HCT116 (cell line): ENCODE measurements at regions not wholly inside any gene's neighbourhood (a gene's known extent, or its start where the extent isn't known, plus 50 kb on each side); places are given as distances from the start of the nearest gene placed in this dataset.

ENCODE experiments used
- ATAC-seq: fragments of 200-7000 bp; cut with Tn5 transposase; 2 replicates; pipeline ENCODE4 v1.9.1; 2020; ENCODE audit warnings: mild to moderate bottlenecking, moderate library complexity
- BruUV-seq: library from RNA; stranded (reverse); fragments of 400-500 nt; replicated peaks from 2 replicates; lab custom pipeline; 2021; lab: Mats Ljungman, UMichigan
- CTCF ChIA-PET: fragments of 300-600 bp; sonication (Branson Sonifier 250); formaldehyde crosslinking; loops from one replicate; lab custom pipeline; 2021; ENCODE audit warnings: antibody characterized with exemption; lab: Charles Lee
- POLR2A ChIA-PET: fragments of 300-600, 350-600 bp; sonication (Branson Sonifier 250); formaldehyde crosslinking; loops from one replicate; lab custom pipeline; 2021; ENCODE audit warnings: antibody characterized with exemption; lab: Charles Lee
- RAD21 ChIA-PET, 2 experiments: fragments of 300-600 bp; sonication (Branson Sonifier 250); formaldehyde crosslinking; loops; one replicate each; lab custom pipeline; 2023; ENCODE audit warnings: low total read pairs in 2 of 2; ENCODE audit not compliant: uncharacterized antibody in 2 of 2, unreplicated experiment in 2 of 2, low non-redundant PET in 1 of 2; lab: Charles Lee
- DNase-seq: peaks from one replicate; pipeline ENCODE4 v3.0.0-alpha.2; 2010; ENCODE audit warnings: low read depth, low spot score
- H2AFZ ChIP-seq: fragments of 200-600 bp; shearing (Covaris generic), sonication (generic); 2 replicates; pipeline ENCODE4 v1.6.1; 2017; ENCODE audit warnings: low read depth, mixed run types, mixed read lengths, antibody characterized with exemption, low read length; ENCODE audit not compliant: poor library complexity, severe bottlenecking
- H3K27ac ChIP-seq: 2 replicates; pipeline ENCODE4 v1.5.1; 2012; ENCODE audit warnings: low read depth, low read length
- H3K27me3 ChIP-seq: fragments of 200-600 bp; sonication (generic); 2 replicates; pipeline ENCODE4 v1.6.1; 2016; ENCODE audit warnings: mixed run types, low read length, mixed read lengths; ENCODE audit not compliant: insufficient read depth
- H3K36me3 ChIP-seq, 2 experiments: fragments of 200-500 bp in 1 of 2; fragments of 200-600 bp in 1 of 2; sonication (Bioruptor generic) in 1 of 2; sonication (generic) in 1 of 2; 2 replicates each; pipeline versions ENCODE4 v1.5.1 to v1.6.1; 2014 to 2016; ENCODE audit warnings: low read length in 2 of 2, inconsistent platforms in 1 of 2, mixed read lengths in 1 of 2, mixed run types in 1 of 2; ENCODE audit not compliant: insufficient read depth in 2 of 2, control insufficient read depth in 1 of 2
- H3K4me1 ChIP-seq, 2 experiments: fragments of 200-600 bp in 1 of 2; sonication (generic) in 1 of 2; 2 replicates each; pipeline versions ENCODE4 v1.5.1 to v1.6.1; 2012 to 2017; ENCODE audit warnings: low read length in 2 of 2, inconsistent platforms in 1 of 2, mild to moderate bottlenecking in 1 of 2, mixed read lengths in 1 of 2, mixed run types in 1 of 2, moderate library complexity in 1 of 2; ENCODE audit not compliant: insufficient read depth in 2 of 2, control insufficient read depth in 1 of 2
- H3K4me2 ChIP-seq: fragments of 200-600 bp; sonication (generic); 2 replicates; pipeline ENCODE4 v1.6.1; 2017; ENCODE audit warnings: mixed run types, low read length, mixed read lengths
- H3K4me3 ChIP-seq, 2 experiments: fragments of 200-600 bp in 1 of 2; sonication (generic) in 1 of 2; replicated peaks in 1 of 2; 2 replicates each; pipeline ENCODE4 v1.5.1; 2011 to 2016; ENCODE audit warnings: low read length in 2 of 2, control low read depth in 1 of 2, low read depth in 1 of 2, mild to moderate bottlenecking in 1 of 2, mixed read lengths in 1 of 2, mixed run types in 1 of 2
- H3K79me2 ChIP-seq: fragments of 200-600 bp; sonication (generic); 2 replicates; pipeline ENCODE4 v1.6.1; 2017; ENCODE audit warnings: mild to moderate bottlenecking, mixed run types, low read length, moderate library complexity, mixed read lengths; ENCODE audit not compliant: insufficient read depth
- H3K9ac ChIP-seq: fragments of 200-600 bp; sonication (generic); 2 replicates; pipeline ENCODE4 v1.6.1; 2016; ENCODE audit warnings: low read length, mixed read lengths
- H3K9me2 ChIP-seq: fragments of 200-600 bp; sonication (generic), shearing (Covaris generic); 2 replicates; pipeline ENCODE4 v1.6.1; 2017; ENCODE audit warnings: mixed run types, mild to moderate bottlenecking, moderate library complexity; ENCODE audit not compliant: insufficient read depth
- H3K9me3 ChIP-seq, 2 experiments: fragments of 200-500 bp in 1 of 2; fragments of 200-600 bp in 1 of 2; sonication (Bioruptor generic) in 1 of 2; sonication (generic) in 1 of 2; 2 replicates each; pipeline ENCODE4 v1.6.1; 2014 to 2017; ENCODE audit warnings: low read length in 2 of 2, mixed read lengths in 2 of 2, inconsistent platforms in 1 of 2, low read depth in 1 of 2, mild to moderate bottlenecking in 1 of 2, mixed run types in 1 of 2, moderate library complexity in 1 of 2; ENCODE audit not compliant: control insufficient read depth in 1 of 2, insufficient read depth in 1 of 2
- H4K20me1 ChIP-seq: fragments of 200-600 bp; sonication (generic), shearing (Covaris generic); 2 replicates; pipeline ENCODE4 v1.6.1; 2017; ENCODE audit warnings: mixed run types, mild to moderate bottlenecking, moderate library complexity; ENCODE audit not compliant: insufficient read depth
- CTCF ChIP-seq, 3 experiments: fragments of 200-600 bp in 1 of 3; sonication (generic) in 1 of 3; IDR thresholded peaks in 2 of 3; conservative IDR thresholded peaks in 1 of 3; 2 replicates each; pipeline ENCODE4 v1.5.1; 2012 to 2017; ENCODE audit warnings: low read depth in 2 of 3, low read length in 2 of 3, antibody characterized with exemption in 1 of 3, borderline replicate concordance in 1 of 3, control low read depth in 1 of 3, mild to moderate bottlenecking in 1 of 3, mixed read lengths in 1 of 3, mixed run types in 1 of 3, moderate library complexity in 1 of 3; ENCODE audit not compliant: insufficient read depth in 1 of 3
- EZH2 ChIP-seq: fragments of 200-600 bp; sonication (generic); IDR thresholded peaks from 2 replicates; pipeline ENCODE4 v1.6.1; 2017; ENCODE audit warnings: antibody characterized with exemption, mixed run types
- EZH2phosphoT487 ChIP-seq: fragments of 200-600 bp; IDR thresholded peaks from 2 replicates; pipeline ENCODE4 v1.6.1; 2018; ENCODE audit warnings: antibody characterized with exemption, borderline replicate concordance
- POLR2A ChIP-seq: IDR thresholded peaks from 2 replicates; pipeline ENCODE4 v1.7.0; 2011; ENCODE audit warnings: borderline replicate concordance; ENCODE audit not compliant: insufficient read depth, insufficient read length; ENCODE audit errors: extremely low read depth
- POLR2AphosphoS5 ChIP-seq: IDR thresholded peaks from 2 replicates; pipeline ENCODE4 v1.6.1; 2011; ENCODE audit warnings: mild to moderate bottlenecking, low read depth, low read length, moderate library complexity
- REST ChIP-seq: IDR thresholded peaks from 2 replicates; pipeline ENCODE4 v1.6.1; 2012; ENCODE audit warnings: low read depth
- ZNF274 ChIP-seq: fragments of 200-500 bp; sonication (Bioruptor generic); IDR thresholded peaks from 2 replicates; pipeline ENCODE4 v1.6.1; 2014; ENCODE audit warnings: mild to moderate bottlenecking, low read depth, low read length, inconsistent platforms
- intact Hi-C: fragments of 100-400 bp; cut with micrococcal nuclease; formaldehyde crosslinking; loops from 2 replicates; pipeline ENCODE4 v1.10.0; 2022
- TF ChIP-seq, protein P1 (sequence below): IDR thresholded peaks from 2 replicates; pipeline ENCODE4 v1.6.1; 2012

DNA sequence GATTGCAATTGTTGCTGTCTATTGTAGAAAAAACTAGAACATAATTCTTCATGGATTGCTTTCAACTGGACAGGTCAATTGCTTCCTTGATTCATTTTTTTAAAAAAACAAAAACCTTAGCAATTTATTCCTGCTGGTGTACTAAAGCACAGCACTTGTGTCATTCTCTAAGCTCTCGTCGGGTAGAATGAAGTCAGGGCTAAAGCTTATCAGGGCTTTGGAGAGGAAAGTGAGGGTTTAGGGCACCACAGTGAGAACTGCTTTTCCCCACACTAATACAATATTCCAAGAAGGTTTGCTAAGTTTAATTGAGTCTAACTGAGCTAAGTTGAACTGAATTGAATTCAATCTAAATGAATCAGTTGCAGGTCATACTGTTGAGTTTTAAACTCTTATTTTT, 76.4 kb upstream of the TLR3 start:
- Histone ChIP-seq H4K20me1 (no peaks in the 10 kb centered on the region), H3K4me1 (no peaks in the 10 kb centered on the region), H3K9ac (no peak overlapping the region), H3K9me2 (no peaks in the 10 kb centered on the region), H3K4me3 (no peak overlapping the region), H2AFZ (no peak overlapping the region), H3K27ac (no peak overlapping the region), H3K36me3 (no peaks in the 10 kb centered on the region), H3K9me3 (no peaks in the 10 kb centered on the region), H3K27me3 (no peaks in the 10 kb centered on the region), H3K4me2 (no peak overlapping the region), H3K79me2 (no peaks in the 10 kb centered on the region)
- TF ChIP-seq, protein P1, sequence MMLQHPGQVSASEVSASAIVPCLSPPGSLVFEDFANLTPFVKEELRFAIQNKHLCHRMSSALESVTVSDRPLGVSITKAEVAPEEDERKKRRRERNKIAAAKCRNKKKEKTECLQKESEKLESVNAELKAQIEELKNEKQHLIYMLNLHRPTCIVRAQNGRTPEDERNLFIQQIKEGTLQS = no peak
- no peak for TF ChIP-seq CTCF (IDR thresholded peaks at IDR 0.05 in 2 of 3, conservative IDR thresholded peaks at IDR 0.05 in 1 of 3; ENCODE audit: borderline replicate concordance in 1 of 3, insufficient read depth in 1 of 3, low read depth in 2 of 3, low read length in 2 of 3)
- TF ChIP-seq POLR2AphosphoS5 = no peak
- TF ChIP-seq REST = no peak
- TF ChIP-seq EZH2phosphoT487 = no peak
- no peak for TF ChIP-seq POLR2A
- no peak for TF ChIP-seq EZH2
- no peak for TF ChIP-seq ZNF274
- intact Hi-C loops = no loop called here
- DNase-seq (no peak), ATAC-seq (no peak)
- ChIA-PET RAD21 (no interaction called here), POLR2A (no interaction called here), CTCF (no interaction called here)
- no TSS peak for BruUV-seq
